HG02610 (cell line): ENCODE measurements at regions not wholly inside any gene's neighbourhood (a gene's known extent, or its start where the extent isn't known, plus 50 kb on each side); places are given as distances from the start of the nearest gene placed in this dataset.

ENCODE experiments used
- ATAC-seq: cut with Tn5 transposase; IDR thresholded peaks from one replicate; pipeline ENCODE4 v1.9.1; 2021; ENCODE audit warnings: mild to moderate bottlenecking, moderate library complexity; ENCODE audit not compliant: unreplicated experiment

DNA sequence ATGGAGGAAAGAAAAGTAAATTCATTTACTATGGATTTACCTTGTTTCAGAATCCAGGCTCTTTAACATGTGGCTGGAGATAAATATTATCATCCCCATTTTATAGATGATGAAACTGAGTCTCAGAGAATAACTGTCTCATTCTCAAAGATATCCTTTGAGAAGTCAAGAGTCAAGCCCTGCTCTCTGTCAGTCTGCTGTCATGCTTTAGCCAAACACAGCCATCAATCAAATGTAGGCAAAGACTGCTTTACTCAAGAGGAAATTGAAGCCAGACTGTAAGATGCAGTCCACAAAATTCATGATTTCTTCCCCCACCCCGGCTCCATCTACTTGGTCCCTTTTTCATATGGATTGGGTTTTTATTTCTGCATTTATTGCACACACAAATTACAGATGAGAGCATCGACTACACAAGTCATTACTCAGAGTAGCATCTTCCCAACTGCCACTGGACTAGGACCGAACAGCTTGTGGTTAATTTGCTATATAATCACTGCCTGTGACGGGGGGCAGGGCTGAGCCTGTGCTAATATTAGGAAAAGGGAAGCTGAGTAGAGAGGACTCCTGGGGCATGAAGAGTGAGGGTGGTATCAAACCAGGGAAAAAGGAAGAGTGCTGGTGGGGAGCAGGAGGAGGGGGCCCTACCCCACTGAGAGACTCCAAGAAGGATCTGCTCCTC, 102.7 kb upstream of the TOP1 start:
- no peak for ATAC-seq

DNA sequence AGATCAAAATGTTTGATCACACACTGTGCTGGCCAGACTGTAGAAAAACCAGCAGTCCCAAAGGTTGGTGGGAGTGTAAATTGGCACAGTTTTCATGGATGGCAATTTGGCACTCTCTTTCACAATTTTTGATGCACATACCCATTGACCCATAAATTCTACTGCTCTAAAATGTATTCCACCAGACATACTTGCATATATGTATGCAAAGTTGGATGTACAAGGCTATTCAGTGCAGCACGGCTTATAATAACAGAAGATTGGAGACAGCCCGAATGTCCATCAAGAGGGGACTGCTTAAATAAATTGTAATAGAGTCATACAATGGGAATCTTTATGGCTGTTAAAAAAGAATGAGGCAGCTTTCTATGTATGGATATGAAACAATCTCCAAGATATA, 101.7 kb upstream of the TOP1 start:
- no peak for ATAC-seq

DNA sequence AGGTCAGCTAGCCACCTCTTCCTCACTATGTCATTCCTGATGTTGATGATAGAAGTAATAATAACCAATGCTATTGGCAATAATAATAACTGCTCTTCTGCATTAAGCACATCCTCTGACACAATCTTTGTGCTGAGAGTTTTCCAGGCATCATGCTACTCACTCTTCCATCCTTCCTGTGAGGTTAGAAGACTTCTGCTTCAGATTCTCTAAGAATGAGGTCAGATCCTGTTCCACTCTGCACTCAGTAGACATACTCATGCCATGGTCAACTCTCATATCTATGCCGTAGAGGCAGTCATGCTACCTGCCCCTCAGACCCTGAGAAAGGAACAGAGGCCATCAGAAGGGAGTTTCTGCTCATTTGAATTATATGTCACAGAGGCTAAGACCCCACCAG, 98.1 kb upstream of the TOP1 start:
- no peak for ATAC-seq

DNA sequence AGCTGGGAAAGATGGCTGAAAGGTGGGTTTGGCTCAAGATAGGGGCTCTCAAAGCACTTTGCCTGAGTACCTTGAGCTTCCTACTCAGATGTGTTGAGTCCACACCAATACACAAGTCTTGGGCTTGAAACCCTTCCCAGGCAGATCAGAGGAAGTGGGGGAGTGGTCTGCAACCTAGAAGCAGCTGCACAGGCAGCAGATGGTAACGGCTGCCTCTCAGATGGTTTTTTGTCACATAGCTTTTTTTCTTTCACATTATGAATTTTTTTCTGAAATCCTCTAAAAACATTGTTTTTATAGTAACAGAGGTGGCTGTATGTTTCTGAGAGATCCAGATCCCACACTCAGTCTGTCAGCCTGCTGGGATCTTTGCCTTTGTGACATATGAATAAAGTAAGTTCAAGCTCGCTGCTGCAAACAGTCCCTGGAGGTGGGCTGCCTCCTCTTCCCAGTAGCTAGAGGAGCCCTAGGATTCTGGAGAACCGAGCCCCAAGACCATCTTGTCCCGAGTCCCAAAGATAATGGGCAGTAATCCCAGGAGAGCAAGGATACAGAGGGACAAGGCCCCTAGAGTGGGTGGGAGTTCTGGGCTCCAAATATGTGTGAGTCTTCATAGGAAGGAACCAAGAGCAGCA, 97.1 kb upstream of the TOP1 start:
- ATAC-seq: no peak

DNA sequence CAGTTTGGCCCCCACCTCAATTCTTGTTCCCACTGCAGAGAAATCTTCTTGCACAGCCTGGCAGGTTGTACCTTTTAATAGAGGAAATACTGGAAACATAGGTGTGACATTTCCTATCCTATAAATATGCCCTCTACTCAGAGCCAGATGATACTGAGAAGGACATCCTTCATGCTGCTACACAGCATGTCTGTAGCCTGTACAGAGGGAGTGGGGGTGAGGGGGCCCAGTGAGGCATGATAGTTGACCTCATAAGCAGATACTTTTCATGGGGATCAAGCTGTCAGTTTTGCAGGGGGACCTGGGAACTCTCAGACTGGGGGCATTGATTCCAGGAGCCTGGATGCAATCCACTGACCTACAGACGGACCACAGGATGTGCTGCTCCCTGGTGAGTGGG, 96.2 kb upstream of the TOP1 start:
- ATAC-seq: no peak

DNA sequence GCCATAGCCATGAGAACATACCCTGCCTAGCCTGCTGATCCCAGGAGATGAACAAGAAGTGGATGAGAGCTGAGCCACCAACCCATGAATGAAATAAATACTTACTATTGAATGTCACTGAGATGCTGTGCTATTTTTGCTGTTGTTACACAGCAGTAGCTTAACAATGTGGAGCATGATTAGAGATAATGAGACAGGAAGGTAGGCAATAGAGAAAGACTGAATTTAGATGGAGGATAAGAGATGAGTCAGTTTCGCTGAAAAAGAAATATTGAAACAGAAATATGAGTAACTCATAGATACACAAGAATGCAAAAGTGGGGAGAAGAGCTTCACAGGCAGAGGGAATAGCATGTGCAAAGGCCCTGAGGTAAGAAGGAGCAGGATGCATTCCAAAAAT, 94.9 kb upstream of the TOP1 start:
- no peak for ATAC-seq

DNA sequence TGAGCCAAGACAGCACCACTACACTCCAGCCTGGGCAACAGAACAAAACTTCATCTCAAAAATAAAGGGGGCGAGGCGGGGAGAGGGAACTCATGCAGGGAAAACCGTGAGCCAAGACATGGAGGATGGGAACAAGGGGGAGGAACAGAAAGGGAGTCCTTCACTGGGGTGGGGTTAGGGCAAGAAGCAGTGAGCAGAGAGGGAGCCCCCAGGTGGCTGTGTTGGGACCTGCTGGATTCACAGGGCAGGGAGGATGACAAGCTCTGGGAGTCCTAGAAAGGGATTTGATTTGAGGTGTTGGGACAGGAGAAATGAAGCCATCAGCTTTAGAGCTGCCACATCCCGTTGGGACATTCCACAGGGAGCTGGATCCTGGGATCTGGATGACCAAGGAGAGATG, 90.6 kb upstream of the TOP1 start:
- no peak for ATAC-seq

DNA sequence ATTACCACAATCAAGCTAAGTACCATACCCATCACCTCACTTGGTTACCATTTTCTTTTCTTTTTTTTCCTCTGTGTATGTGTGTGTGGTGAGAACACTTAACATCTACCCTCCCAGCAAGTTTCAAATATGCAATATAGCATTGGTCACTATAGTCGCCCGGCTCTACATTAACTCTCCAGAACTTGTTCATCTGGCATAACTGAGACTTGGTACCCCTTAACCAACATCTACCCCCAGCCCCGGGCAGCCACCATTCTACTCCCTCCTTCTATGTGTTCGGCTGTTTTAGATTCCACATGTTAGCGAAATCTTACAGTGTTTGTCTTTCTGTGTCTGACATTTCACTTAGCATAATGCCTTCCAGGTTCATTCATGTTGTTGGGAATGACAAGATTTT, 89.0 kb upstream of the TOP1 start:
- ATAC-seq: no peak

DNA sequence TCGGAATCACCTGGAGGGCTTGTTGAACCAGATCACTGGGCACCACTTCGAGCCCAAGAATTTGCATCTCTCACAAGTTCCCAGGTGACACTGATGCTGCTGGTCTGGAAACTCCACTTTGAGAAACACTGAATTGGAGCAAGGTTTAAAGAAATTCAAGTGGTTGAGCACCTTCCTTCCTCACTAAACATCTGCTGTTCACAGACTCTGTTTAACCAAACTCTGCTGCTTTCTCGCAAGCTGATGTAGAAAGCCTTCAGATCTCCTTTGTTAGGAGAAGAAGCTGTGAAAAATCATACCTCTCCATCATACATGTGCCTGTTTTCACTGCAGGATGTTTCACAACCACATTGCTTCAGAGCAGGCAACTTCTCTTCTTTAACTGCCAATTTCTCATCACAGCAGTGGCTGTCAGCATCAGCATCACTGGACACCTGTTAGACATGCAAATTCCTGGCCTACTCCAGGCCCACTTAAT, 87.5 kb upstream of the TOP1 start:
- no peak for ATAC-seq

DNA sequence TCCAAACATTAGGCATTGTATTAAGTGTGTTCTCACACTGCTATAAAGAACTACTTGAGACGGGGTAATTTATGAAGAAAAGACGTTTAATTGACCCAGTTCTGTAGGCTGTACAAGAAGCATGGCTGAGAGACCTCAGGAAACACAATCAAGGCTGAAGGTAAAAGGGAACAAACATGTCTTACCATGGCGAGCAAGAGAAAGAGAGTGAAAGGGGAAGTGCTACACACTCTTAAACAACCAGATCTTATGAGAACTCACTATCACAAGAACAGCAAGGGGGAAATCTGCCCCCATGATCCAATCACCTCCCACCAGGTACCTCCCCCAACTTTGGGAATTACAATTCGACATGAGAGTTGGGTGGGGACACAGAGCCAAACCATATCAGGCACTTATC, 86.6 kb upstream of the TOP1 start:
- no peak for ATAC-seq

DNA sequence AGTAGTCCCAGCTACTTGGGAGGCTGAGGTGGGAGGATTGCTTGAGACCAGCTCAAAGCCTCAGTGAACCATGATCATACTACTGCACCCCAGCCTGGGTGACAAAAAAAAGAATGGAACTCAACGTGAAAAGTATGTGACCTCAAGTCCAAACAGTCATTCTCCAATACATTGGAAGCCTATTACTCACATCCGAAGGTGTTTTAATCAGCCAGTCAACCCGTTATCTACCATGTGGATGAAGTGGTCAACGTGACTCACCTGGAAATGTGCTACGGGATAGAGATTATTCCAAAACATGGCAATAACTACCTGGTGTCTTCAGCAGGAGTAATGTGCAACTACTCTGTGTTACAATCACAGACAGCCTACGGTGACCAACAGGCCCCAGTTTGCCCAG, 85.8 kb upstream of the TOP1 start:
- ATAC-seq: no peak

DNA sequence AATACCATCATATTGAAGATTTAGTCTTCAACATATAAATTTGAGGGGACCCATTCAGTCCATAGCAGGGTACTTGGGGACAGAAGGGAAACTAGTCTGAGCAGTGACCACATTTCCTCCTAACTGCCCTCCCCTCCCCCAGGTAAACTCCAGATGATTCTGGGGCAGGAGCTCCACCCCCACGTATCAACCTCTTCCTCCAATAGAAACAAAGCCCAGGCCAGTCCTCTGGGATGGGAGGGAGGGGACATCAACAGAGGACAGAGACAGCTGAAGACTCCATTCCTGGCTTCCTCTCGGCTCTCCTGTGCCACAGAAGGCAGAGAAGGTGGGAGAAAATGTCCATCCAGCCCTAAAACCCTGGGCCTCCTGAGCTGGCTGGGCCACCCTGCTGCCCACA, 85.0 kb upstream of the TOP1 start:
- ATAC-seq: no peak

DNA sequence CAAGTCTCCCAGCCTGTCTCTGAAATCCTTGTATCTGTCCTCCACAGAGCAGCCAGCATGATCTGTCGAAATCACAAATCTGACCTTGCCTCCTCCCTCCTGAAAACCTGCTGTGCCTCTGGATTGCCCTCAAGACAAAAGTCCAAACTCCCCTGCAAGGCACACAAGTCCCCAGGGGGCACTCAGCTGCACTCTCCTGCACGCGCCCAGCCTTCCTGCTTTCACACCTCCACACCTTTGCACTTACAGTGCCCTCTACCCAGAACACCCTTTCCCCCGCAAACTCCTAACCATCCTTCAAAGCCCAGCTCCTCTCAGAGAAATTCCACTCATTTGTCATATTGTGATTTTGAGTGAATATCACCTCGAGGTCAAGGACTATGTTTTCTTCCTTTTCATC, 83.4 kb upstream of the TOP1 start:
- ATAC-seq: no peak

DNA sequence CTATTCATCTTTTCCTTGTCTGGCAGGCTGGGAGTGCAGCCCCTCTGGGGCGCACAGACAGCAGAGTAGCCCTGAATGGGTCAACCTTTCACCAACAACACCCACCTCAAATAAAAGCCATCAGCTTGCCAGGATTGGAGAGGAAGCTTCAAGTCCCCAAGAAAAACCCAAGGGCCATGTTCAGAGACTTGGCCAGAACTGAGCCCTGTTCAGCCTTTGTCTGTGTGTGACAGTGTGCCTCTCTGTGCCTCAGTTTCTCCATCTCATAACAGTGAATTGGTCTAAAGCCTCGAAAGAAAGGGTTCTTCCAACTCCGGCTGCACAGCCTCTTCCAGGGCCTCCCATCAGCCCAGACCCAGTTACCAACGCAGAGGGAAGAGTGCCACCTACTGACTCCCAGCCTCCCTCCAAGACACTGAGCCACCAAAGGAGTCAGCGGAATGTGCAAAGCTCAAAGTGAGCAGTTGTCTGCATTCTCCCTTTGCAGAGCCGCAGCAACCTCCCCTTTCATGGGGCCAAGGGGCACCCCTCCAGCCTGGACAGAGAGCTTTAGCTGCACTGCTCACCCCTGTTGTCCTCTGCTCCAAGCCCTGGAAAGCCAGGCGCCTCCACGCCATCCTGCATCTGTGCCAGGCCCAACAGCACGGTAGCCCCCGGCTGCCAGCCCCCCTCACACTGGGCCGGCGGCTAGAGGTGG, 82.7 kb upstream of the TOP1 start:
- ATAC-seq: no peak

DNA sequence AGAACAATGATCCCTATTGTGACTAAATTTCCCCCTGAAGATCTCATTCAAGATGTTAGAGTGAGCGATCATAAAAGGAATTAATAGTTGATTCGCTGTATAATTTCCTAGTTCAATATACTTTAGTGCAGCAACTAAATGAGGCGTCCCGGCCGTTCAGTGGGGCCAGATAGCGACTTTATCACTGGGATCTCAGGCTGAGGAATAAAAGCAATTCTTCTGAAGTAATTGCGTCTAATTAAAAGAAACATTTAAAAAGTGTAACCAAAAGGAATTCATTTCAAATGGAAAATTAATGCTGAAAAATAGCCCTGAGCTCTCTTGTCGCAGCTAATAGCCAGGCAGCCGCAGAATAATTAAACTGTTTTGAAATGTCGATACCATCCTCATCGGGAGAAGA, 82.2 kb upstream of the TOP1 start:
- ATAC-seq: no peak

DNA sequence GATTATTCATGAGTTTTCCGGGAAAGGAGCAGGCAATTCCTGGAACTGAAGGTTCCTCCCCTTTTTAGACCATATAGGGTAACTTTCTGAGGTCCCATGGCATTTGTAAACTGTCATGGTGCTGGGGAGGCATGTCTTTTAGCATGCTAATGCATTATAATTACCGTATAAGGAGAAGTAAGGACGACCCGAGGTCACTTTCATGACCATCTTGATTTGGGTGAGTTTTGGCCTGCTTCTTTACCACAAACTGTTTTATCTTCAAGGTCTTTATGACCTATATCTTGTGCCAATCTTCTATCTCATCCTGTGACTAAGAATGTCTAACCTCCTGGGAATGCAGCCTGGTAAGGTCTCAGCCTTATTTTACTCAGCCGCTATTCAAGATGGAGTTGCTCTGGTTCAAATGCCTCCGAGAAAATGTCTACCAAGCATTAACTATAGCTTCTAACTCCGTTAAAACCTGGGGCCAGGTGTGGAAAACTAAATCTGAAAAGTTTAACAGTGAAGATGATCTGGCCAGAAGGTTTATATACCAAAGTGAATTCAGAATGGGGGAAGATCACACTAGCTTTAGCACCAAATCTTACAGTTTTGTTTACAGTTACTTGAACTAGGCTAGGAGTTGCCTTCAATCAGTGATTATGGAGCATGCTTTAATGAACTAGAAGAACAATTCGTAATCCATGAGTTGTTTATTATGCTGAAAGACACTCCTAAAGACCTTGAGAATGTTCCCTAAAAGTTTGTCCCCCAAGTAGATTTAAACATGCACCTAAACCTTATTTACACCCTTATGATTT, 80.0 kb upstream of the TOP1 start:
- no peak for ATAC-seq

DNA sequence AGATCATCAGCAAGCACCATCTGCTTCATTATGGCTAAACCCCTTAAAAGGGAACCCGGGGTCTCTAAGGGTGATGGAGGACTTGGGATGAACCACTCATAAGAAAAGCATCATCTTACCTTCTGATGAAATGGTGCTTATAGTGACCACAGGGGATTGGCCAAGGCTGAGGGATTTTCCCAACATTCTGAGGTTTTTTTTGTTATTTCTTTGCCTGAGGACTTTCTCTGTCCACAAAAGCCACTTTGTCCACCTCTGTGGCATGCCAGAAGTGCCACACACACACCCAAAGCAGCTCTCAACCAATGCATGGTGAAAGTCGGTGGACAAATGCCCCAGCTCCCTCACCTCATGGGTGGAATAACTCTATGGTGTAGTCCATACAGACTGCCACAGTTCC, 79.3 kb upstream of the TOP1 start:
- ATAC-seq: no peak

DNA sequence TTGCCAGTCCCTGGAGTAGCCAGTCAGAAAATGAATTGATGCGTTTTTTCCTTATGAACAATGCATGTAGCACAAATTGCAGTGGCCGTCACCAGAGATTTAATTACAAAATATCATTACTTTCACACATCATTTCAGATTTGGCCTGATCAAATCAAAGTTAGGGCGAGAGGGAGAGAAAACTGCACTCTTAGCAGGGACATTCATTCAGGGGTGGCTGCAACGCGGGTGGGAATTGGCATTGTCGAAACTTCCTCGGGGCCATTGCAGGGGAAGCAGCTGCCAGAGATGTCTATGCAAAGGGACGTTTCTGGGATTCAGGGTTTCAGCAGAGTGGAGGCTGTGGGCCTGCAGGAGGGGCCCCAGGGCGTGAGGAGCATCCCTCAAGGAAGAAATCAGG, 76.5 kb upstream of the TOP1 start:
- no peak for ATAC-seq

DNA sequence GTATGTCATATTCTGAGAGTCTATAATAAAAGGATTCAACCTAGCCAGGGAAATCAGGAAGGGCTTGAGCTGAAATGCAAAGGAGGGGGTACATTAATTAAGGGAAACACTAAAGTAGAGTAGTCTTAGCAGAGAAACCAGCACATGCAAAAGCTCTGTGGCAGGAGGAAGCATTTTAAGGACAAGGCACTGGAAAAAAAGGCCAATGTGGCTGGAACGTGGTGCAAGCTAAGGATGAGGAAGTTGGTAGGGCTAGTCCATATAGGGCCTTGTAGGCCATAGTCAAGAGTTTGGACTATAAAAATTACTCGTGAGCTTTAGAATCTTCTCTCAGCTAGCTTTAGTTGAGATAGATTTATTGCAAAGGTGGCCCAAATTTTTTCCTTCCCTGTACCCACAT, 75.2 kb upstream of the TOP1 start:
- ATAC-seq: no peak

DNA sequence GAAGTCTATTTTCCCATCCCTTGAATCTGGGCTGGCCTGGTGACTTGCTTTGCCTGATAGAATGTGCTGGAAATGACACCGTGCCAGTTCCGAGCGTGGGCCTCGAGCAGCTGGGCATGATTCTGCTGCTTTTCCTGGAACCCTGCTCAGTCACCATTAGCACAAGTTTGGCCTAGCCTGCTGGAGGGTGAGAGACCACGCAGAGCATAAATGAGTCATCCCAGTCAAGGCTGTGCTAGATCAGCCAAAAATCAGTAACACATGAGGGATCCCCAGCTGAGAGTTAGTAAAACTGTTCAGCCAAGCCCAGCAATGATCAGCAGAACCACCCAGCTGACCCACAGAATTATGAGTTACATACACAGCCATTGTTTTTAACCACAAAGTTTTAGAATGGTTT, 74.8 kb upstream of the TOP1 start:
- no peak for ATAC-seq

DNA sequence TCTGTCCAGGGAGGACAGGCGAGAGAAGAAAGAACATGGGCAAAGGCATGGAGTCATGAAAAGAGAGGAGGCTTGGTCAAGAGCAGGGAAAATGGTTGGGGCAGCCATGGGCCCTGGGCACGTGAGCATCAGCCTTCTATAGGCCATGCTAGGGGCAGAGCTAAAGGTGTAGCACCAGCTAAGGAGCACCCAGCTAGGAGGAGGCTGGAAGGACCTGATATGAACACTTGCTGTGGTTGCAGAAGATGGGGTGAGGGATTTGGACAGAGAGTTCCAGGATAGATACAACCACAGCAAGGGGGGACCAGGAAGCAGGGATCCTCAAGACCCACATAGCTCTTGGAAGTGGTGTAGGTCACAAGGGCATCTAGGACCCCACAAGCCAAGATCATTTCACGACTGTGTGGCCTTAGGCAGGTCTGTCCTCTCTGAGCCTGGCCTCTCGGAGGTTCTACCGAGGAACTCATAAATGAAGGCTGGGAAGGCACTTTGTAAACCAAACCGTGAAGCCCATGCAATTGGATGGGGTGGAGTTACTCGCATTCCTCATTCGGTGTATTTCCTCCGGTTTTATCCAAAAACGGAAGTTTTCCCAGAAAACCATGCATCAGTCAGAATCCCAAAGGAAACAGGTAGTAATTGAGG, 74.0 kb upstream of the TOP1 start:
- ATAC-seq: no peak
